Cortex of kidney (tissue), 1 donor: ENCODE measurements at regions not wholly inside any gene's neighbourhood (a gene's known extent, or its start where the extent isn't known, plus 50 kb on each side); places are given as distances from the start of the nearest gene placed in this dataset.
"Not testable (repeated sequence)": the region's sequence is repeated elsewhere in the genome, so short reads cannot be mapped to it uniquely, and the experiment has no call there.

Experiments used
- DNase-seq: peaks from one replicate; lab custom pipeline; 2025; lab: John Stamatoyannopoulos, UW

DNA sequence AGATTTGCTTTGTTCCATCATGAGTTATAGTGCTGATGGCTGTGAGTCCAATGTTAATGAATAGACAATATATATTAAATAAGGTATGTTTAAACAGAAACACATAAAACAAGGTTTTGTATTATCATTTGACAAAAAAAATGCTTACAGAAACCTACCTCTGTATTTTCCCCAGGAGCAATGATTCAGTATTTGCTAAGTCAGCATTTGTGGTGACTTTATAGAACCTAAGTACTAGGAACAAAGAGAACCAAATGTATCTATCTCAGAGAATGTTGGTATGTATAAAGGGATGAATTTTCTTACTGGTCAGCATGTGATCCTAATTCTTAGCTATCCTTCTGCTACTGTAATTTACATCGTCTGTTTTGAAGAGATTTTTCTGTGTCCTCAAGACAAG lies 421.5 kb upstream of the SEL1L start:
- no peak for DNase-seq

DNA sequence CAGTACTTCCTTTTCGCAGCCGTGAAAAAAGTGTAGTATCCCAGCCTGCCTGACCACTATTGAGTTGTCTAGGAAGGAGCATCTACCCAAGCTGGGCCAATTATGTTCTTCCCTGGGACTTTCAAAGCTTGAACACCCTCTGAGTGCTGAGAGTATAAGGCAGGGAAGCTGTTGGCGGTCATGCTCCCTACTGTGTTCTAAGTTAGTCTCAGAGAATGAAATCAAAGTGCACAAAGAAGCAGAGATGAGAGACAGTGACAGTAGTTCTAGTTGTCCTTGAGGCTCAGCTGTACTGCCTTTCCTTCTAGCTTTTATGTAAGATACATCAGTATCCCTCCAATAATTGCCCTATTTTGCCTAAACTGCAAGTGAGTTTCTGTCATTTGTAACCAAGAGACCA lies 427.1 kb upstream of the SEL1L start:
- no peak for DNase-seq

DNA sequence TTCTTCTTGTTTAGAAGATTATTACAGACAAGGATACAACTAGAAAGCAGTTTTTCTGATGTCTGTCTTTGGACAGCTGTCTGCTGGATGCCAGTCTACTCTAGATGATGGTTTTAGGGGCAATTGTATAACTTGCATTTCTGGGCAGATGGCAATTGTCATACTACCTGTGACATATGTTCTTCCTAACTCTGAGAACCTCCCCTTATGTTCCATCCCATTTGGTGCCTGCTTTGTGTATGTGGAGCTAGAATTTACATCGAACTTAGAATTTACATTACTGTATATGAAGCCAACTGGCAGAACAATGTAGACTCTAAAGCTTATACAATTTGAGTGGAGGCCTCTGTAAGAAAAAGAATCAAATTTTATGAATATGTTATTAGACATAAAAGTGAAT lies 430.2 kb upstream of the SEL1L start:
- DNase-seq: no peak

DNA sequence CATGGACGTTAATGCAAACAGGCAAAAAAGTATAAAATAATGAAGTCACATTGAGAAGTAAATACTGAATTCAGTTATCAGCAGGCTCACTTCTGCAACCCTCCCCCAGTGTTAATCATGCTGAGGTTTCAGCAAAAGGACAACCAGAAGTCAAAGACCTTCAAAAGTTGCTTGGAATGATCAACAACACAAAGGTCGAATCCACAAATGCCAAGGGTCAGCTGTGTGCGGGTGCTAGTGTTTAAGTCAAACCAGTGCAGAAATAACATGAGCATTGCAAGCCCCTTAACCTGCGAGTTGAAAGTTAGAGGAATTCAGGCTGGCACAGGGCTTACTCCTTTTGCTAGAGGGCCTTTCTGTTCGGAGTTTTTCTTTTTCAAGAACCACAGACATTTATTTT lies 436.7 kb upstream of the SEL1L start:
- DNase-seq: no peak

- no peak for DNase-seq
These were observed 438.3 kb upstream of the SEL1L start for GRCh38 chr14:81971911-81972310.

- DNase-seq: no peak
These were observed 438.9 kb upstream of the SEL1L start for GRCh38 chr14:81972601-81973000.

- DNase-seq: no peak
These were observed 440.9 kb upstream of the SEL1L start for GRCh38 chr14:81974543-81974942.

DNA sequence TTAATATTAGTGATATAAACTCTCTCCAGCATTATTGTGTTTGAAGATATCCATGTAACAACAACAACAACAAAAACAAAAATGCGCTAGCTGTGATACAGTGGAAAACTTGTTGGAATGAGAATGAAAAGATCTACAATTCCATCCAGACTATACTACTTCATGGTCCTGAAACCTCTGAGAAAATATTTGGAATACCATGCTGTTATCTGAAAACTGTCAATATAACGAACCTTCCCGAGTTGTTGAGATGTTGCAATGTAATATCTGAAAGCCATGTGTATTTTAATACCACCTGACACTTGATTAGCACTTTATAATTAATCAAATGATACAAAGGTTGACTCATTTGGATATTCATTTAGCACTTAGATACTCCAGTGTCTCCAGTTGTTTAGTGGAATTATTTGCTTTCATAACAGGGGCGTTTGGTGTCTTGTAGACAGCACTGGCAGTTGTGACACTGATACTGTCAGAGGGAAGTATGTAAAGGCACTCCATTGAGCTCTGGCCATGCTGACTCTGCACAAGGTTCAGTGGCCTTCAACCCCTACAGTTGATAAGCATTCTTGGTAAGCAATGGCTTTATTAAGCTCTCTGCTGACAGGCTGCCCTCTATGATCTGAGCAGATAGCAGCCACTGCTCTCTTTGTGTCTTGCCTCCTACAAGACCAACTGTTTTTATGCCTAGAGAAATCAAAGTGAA lies 447.1 kb upstream of the SEL1L start:
- DNase-seq: no peak

GRCh38 chr14:81981307-81981675 lies 447.6 kb upstream of the SEL1L start:
- no peak for DNase-seq

DNA sequence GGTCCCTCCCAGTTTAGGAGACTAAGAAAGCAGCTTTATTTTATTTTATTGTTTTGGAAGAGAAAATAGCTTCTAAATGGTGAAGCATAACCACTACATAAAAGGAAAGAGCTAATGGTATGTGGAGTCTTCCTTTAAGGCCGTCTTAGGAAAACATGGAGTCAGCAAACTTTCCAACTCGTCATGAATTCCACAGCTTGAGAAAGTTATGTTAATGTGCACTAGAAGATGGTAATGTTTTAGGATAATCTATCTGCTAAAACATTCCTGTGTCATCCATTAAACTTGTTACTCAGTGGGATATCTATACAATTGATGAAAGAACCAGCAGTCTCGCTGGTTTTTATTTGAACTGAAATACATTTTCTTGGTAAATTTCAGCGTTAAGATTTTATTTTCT lies 448.4 kb upstream of the SEL1L start:
- no peak for DNase-seq

DNA sequence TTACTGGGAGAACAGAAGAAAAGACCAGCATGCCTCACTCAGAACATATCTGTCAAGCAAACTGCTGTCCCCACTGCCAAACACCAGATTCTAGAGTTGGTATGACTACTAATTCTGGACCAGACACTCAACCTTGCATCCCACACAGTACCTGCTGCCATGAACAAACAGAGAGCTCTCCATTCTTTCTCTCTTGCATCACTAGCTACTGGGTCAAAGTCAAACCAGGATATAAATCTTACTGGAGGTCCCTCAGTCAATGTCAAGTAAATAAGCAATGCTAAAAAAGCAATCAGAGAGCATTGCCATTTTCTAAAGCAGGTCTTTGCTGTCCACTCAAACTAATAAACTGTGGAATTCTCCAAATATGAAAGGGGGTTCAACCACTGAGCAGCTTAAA lies 452.4 kb upstream of the SEL1L start:
- no peak for DNase-seq

DNA sequence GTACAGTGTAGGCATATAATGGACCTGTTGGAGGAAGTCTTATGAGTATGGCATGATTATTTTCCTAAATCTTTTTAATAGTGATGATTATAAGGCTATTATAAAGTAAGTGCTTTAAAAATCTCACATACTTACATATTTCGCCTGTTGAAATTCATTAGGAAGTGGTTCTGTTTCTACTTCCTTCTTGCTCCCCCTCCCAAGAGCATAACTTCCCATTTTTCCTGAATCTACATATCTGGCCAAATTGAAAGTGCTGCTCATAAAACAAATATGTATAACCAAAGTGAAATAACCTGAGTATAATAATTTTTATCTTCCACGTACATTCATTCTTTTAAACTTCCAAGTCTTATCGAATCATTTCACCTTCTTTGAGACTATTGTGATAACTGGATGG lies 455.6 kb upstream of the SEL1L start:
- DNase-seq: no peak

GRCh38 chr14:81990312-81990761 lies 456.7 kb upstream of the SEL1L start:
- DNase-seq: no peak

DNA sequence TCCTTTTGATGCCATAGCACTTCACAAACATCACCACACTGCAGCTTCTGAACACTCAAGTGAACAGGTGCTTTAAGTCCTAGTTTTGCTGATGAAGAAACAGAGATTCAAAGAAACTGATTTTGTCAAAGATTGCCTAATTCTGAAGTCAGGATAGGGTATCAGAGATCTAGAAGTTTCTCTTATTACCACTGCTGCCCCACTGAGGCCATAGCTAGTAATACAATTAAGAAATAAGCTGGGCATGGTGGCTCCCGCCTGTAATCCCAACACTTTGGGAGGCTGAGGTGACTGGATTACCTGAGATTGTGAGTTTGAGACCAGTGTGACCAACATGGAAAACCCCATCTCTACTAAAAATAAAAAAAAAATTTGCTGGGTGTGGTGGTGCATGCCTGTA lies 458.3 kb upstream of the SEL1L start:
- no peak for DNase-seq

DNA sequence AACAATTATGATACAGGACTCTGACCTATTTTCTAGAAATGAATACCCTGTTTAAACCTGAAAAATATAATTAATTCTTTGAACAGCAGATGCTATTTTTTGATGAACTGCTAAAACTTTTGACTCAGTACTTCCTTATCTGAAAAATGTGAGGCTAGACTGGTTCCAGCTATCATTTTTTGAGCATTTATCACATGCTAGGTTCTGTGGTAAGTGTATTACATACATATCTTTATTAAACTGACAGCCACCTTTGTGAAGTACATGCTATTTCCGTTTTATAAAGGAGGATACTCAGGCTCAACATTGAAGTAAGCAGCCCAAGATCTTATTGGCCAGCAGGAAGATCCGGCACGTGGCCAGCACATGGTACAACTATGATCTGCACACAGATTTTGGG lies 459.8 kb upstream of the SEL1L start:
- no peak for DNase-seq

GRCh38 chr14:82003426-82003825 lies 469.8 kb upstream of the SEL1L start:
- DNase-seq: no peak

DNA sequence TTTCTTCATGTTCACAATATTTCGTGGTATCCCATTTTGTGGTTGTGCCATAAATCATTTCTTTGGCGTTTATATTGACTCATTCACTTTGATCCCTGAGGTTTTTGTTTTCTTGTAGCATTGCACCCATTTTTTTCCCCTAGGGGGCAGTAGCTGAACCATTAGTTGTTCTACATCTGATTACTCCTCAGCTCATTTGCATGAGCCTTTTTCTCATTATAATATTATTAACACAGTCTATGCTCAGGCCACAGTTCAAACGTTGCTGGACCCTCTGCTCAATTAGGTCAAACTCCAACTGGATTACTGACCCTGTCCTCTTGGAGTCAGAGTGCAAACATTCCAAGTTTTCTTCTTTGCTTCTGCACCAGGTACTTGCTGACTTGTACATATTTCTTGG lies 475.4 kb upstream of the SEL1L start:
- no peak for DNase-seq

DNA sequence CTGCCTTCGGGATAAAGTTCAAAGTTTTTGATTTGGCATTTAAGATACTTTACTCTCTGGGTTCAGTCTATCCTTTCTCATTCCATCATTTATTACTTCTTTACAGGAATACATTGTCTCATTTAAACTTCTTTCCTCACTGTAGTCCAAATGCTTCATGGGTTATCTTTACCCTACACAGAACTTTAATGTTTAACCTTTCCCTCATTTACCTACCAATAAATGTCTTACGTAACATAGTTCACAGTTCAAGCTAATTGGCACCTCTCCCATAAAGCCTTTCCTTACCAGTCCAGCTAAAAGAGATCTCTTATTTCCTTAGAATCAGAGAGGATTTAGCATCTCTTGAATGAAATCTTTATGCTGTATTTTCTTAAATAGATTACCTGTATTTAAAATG lies 476.3 kb upstream of the SEL1L start:
- no peak for DNase-seq

DNA sequence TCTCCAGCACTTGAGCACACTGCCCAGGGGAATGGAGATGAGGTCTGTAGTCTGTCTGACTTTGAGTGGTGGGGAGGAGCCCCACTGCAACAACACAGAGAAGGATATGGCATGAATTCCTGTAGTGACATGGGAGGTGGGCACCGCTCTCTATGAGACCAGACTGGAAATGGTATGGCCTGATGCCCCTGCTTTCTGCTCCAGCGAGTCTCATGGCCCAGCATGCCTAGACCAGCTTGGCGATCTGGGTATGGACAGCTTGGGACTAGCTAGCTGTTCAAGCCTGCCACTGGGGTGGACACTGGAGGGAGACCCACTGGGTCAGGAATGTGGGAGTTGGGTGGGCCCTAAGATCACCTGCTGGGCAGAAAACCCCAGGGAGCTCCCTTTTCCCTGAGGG lies 477.8 kb upstream of the SEL1L start:
- DNase-seq: no peak

GRCh38 chr14:82029038-82029437 lies 495.4 kb upstream of the SEL1L start:
- DNase-seq: no peak

GRCh38 chr14:82035397-82035796 lies 501.7 kb upstream of the SEL1L start:
- DNase-seq: no peak

- DNase-seq: not testable (repeated sequence)
These were observed 504.4 kb upstream of the SEL1L start for GRCh38 chr14:82038066-82038465.

DNA sequence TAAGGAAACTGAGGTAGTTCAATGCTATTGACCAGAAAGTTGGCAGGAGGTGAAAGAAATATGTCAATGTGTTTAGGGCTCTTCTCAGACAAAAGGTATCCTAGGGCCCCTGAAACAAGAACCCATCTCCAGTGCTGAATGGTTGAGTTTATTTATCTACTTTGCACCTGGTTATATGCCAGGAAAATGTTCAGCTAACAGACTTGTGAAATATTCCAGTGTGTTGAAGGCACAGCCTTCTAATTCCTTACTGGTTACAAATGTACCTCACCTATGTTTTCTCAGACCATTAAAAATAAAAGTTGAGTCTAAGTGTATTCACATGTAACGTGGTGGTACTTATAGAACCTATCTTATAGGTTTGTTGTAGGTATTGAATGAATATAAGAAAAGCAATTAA lies 511.7 kb upstream of the SEL1L start:
- DNase-seq: no peak

DNA sequence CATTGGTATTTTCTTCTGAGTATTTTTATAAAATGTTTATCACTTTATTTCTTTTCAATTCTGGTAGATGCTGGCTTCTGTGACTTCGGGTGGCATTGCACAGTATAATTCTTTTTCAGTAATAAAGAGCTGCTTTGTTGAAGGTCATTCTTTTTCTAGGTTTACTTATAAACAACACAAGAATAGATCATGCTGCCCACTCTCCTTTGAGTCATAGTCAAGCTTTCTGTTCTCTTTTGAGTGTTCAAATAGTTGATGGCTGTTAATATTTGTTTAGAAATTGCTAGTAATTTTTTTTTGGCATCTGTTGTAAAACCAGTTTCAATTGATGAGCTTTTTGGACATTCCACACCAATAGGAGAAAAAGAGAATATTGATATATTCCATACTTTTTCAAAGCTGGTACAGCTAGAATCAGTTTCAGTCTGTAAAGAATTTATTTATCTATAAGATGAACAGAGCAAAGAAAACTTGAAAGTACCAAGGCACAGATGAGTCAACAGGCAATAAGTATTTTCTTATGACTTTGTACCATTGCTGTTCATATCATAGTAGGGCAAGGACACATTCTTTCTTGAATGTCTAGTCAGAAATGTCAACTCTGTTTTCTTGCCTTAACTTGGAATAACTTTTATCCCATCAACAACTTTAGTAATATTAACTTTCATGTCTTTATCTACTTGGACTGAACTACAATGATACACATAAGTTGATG lies 513.0 kb upstream of the SEL1L start:
- no peak for DNase-seq
